ENCODE measurements at regions not wholly inside any gene's neighbourhood (a gene's known extent, or its start where the extent isn't known, plus 50 kb on each side); places are given as distances from the start of the nearest gene placed in this dataset.
"Not testable (repeated sequence)": the region's sequence is repeated elsewhere in the genome, so short reads cannot be mapped to it uniquely, and the experiment has no call there.

- TF ChIP-seq CTCF (conservative IDR thresholded peaks at IDR 0.05; ENCODE audit: low read length); EZH2phosphoT487 (IDR thresholded peaks at IDR 0.05; ENCODE audit: borderline replicate concordance, low read depth, low read length): not testable (repeated sequence)
Observed at GRCh38 chr2:111438161-111438560, 317.4 kb downstream of the BCL2L11 start.
